Testis (tissue), 2 donors: ENCODE measurements at regions not wholly inside any gene's neighbourhood (a gene's known extent, or its start where the extent isn't known, plus 50 kb on each side); places are given as distances from the start of the nearest gene placed in this dataset.

Source experiments
- DNase-seq: peaks from one replicate; pipeline ENCODE4 v3.0.0-alpha.2; 2019
- H3K27ac ChIP-seq, 2 donors: fragments of 200-600 bp; sonication (generic); one replicate each; pipeline ENCODE4 v1.5.1; 2019
- H3K27me3 ChIP-seq: fragments of 200-600 bp; sonication (generic); one replicate; pipeline ENCODE4 v1.5.1; 2019
- H3K36me3 ChIP-seq: fragments of 200-600 bp; sonication (generic); one replicate; pipeline ENCODE4 v1.5.1; 2017; ENCODE audit warnings: low read depth; ENCODE audit errors: missing control alignments
- H3K4me1 ChIP-seq: fragments of 200-600 bp; sonication (generic); one replicate; pipeline ENCODE4 v1.5.1; 2019
- H3K4me3 ChIP-seq, 2 donors: fragments of 200-600 bp; sonication (generic); one replicate each; pipeline ENCODE4 v1.5.1; 2017 to 2019
- H3K9me3 ChIP-seq: fragments of 200-600 bp; sonication (generic); one replicate; pipeline ENCODE4 v1.5.1; 2017
- POLR2A ChIP-seq: fragments of 450-650 bp; IDR thresholded peaks from one replicate; pipeline ENCODE4 v1.6.1; 2017; ENCODE audit warnings: antibody characterized with exemption, mild to moderate bottlenecking, moderate library complexity
- WGBS, 2 donors: methylation state at CpG; one replicate each; pipeline ENCODE4 v1.1.5; 2018; 5-methylcytosine and 5-hydroxymethylcytosine counted together
- intact Hi-C: fragments of 100-400 bp; cut with DNase I; formaldehyde crosslinking; loops from one replicate; pipeline ENCODE4 v1.15.1; 2023; ENCODE audit warnings: low total_unique reads
- TF ChIP-seq, protein P1 (sequence below), 3 experiments: fragments of 450-650 bp in 2 of 3; fragments of 200-600 bp in 1 of 3; sonication (generic) in 1 of 3; IDR thresholded peaks; one replicate each; pipeline ENCODE4 v1.5.1; 2016 to 2019; ENCODE audit warnings: antibody characterized with exemption in 3 of 3, mild to moderate bottlenecking in 2 of 3, moderate library complexity in 1 of 3

DNA sequence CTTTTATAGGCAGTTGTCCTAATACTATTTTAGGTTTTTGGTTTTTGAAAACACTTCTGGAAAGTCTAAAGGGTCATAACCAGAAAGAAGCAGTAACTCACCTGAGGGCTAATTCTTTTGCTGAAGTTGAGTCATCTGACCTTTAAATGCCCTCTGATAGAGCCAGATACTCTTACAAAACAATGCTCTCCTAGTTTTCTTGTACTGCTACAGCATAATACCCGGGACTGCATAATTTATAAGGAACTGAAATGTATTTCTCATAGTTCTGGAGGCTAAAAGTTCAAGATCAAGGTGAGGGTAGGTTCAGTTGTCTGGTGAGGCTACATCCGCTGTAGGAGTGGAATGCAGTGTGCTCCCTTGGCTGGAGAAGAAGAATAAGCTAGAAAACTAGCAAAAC lies 670.3 kb downstream of the TLE4 start:
- Histone ChIP-seq H3K9me3 (no peaks in the 10 kb centered on the region), H3K27ac (no peak overlapping the region), H3K4me3 (no peak overlapping the region), H3K27me3 (no peaks in the 10 kb centered on the region), H3K36me3 (no peaks in the 10 kb centered on the region), H3K4me1 (no peaks in the 10 kb centered on the region)
- DNase-seq: no peak
- intact Hi-C loops: no loop called here
- 76 to 83% methylated on average over 2 of the region's 2 CpGs for WGBS, 2 donors
- TF ChIP-seq, protein P1, sequence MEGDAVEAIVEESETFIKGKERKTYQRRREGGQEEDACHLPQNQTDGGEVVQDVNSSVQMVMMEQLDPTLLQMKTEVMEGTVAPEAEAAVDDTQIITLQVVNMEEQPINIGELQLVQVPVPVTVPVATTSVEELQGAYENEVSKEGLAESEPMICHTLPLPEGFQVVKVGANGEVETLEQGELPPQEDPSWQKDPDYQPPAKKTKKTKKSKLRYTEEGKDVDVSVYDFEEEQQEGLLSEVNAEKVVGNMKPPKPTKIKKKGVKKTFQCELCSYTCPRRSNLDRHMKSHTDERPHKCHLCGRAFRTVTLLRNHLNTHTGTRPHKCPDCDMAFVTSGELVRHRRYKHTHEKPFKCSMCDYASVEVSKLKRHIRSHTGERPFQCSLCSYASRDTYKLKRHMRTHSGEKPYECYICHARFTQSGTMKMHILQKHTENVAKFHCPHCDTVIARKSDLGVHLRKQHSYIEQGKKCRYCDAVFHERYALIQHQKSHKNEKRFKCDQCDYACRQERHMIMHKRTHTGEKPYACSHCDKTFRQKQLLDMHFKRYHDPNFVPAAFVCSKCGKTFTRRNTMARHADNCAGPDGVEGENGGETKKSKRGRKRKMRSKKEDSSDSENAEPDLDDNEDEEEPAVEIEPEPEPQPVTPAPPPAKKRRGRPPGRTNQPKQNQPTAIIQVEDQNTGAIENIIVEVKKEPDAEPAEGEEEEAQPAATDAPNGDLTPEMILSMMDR (IDR thresholded peaks at IDR 0.05): no peak
- no peak for TF ChIP-seq POLR2A

DNA sequence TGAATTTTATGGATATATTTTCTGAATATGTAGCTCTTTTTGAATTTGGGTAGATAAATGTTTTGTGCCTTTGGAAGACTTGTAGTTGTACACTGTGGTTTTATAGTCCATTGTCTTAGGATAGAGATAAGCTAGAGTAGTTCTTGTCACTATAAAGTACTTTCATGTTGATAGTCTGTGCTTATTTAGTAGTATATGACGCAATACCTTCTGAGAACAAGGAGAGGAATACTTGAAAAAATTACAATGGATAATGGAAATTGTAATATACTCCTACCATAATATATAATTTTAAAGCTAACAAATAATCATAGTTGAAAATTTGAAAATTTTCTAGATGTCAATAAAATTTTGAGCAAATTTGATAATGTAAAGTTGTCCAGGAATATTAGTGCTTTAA lies 664.0 kb downstream of the TLE4 start:
- no peaks in the 10 kb centered on the region for H3K9me3 ChIP-seq
- no peaks in the 10 kb centered on the region for H3K27me3 ChIP-seq
- TF ChIP-seq POLR2A: no peak
- TF ChIP-seq, protein P1 (IDR thresholded peaks at IDR 0.05): no peak
- intact Hi-C loops: no loop called here
- H3K4me1 ChIP-seq: no peaks in the 10 kb centered on the region
- no peak overlapping the region for H3K4me3 ChIP-seq
- no peak for DNase-seq
- H3K27ac ChIP-seq: no peak overlapping the region
- 86 to 95% methylated on average over 1 of the region's 1 CpG for WGBS, 2 donors
- H3K36me3 ChIP-seq: no peaks in the 10 kb centered on the region

- 75 to 78% methylated on average over 2 of the region's 2 CpGs for WGBS, 2 donors
- intact Hi-C loops: no loop called here
Observed at GRCh38 chr9:80233906-80234305, 662.1 kb downstream of the TLE4 start.

GRCh38 chr9:80233102-80233843 lies 661.5 kb downstream of the TLE4 start:
- H3K9me3 ChIP-seq: no peaks in the 10 kb centered on the region
- H3K4me3 ChIP-seq: no peak overlapping the region
- H3K27ac ChIP-seq: no peak overlapping the region
- no peaks in the 10 kb centered on the region for H3K27me3 ChIP-seq
- TF ChIP-seq POLR2A: no peak
- TF ChIP-seq, protein P1 (IDR thresholded peaks at IDR 0.05): no peak
- H3K4me1 ChIP-seq: no peaks in the 10 kb centered on the region
- no peak for DNase-seq
- WGBS, 2 donors: 100% methylated on average over 1 of the region's 1 CpG
- intact Hi-C loops: no loop called here
- no peaks in the 10 kb centered on the region for H3K36me3 ChIP-seq

More at GRCh38 chr9:80233906-80234305, 662.1 kb downstream of the TLE4 start:
- no peaks in the 10 kb centered on the region for H3K4me1 ChIP-seq
- H3K9me3 ChIP-seq: no peaks in the 10 kb centered on the region
- no peak overlapping the region for H3K27ac ChIP-seq
- no peak for TF ChIP-seq POLR2A
- TF ChIP-seq, protein P1 (IDR thresholded peaks at IDR 0.05): no peak
- no peaks in the 10 kb centered on the region for H3K36me3 ChIP-seq
- no peaks in the 10 kb centered on the region for H3K27me3 ChIP-seq
- DNase-seq: no peak
- H3K4me3 ChIP-seq: no peak overlapping the region
